ENCODE measurements at regions not wholly inside any gene's neighbourhood (a gene's known extent, or its start where the extent isn't known, plus 50 kb on each side); places are given as distances from the start of the nearest gene placed in this dataset.

- TF ChIP-seq ZMAT4 (CRISPR knock-in tag; IDR thresholded peaks at IDR 0.05) (0 out of 2 replicates have a peak, but pooled peaks have one; percentile 53), FOXP4 (CRISPR knock-in tag; IDR thresholded peaks at IDR 0.05) (peak; percentile 73; the same call in 1 of the 2 replicates), NFE2L1 (CRISPR knock-in tag; IDR thresholded peaks at IDR 0.05) (peak; percentile 92), FOXP1 (CRISPR knock-in tag; IDR thresholded peaks at IDR 0.05; ENCODE audit: borderline replicate concordance) (no peak), TCF7 (CRISPR knock-in tag; IDR thresholded peaks at IDR 0.05; ENCODE audit: low read depth) (no peak), ZNF423 (CRISPR knock-in tag; IDR thresholded peaks at IDR 0.05) (peak; percentile 54), TEAD4 (CRISPR knock-in tag; IDR thresholded peaks at IDR 0.05) (0 out of 2 replicates have a peak, but pooled peaks have one; percentile 38), ZNF232 (CRISPR knock-in tag; IDR thresholded peaks at IDR 0.05) (no peak; the same call in 1 of the 2 replicates), ZNF532 (CRISPR knock-in tag; IDR thresholded peaks at IDR 0.05; ENCODE audit: borderline replicate concordance) (no peak), RORB (CRISPR knock-in tag; IDR thresholded peaks at IDR 0.05) (no peak), ZNF416 (CRISPR knock-in tag; IDR thresholded peaks at IDR 0.05) (no peak), ZNF219 (CRISPR knock-in tag; IDR thresholded peaks at IDR 0.05; ENCODE audit: borderline replicate concordance) (no peak), GABPB1 (CRISPR knock-in tag; IDR thresholded peaks at IDR 0.05) (no peak), ZNF425 (CRISPR knock-in tag; conservative IDR thresholded peaks at IDR 0.05) (no peak), TP53 (CRISPR knock-in tag; IDR thresholded peaks at IDR 0.05) (no peak), ELF4 (CRISPR knock-in tag; IDR thresholded peaks at IDR 0.05; ENCODE audit: low read depth) (no peak), MYBL2 (CRISPR knock-in tag; IDR thresholded peaks at IDR 0.05) (no peak), MAX (CRISPR knock-in tag; IDR thresholded peaks at IDR 0.05) (peak; percentile 68), MXD4 (CRISPR knock-in tag; IDR thresholded peaks at IDR 0.05; ENCODE audit: borderline replicate concordance) (no peak), SOX15 (CRISPR knock-in tag; IDR thresholded peaks at IDR 0.05) (no peak), KAT7 (CRISPR knock-in tag; IDR thresholded peaks at IDR 0.05; ENCODE audit: borderline replicate concordance) (no peak), JUN (CRISPR knock-in tag; IDR thresholded peaks at IDR 0.05) (no peak), OVOL2 (CRISPR knock-in tag; IDR thresholded peaks at IDR 0.05; ENCODE audit: borderline replicate concordance) (no peak)
- TF ChIP-seq, protein P1, sequence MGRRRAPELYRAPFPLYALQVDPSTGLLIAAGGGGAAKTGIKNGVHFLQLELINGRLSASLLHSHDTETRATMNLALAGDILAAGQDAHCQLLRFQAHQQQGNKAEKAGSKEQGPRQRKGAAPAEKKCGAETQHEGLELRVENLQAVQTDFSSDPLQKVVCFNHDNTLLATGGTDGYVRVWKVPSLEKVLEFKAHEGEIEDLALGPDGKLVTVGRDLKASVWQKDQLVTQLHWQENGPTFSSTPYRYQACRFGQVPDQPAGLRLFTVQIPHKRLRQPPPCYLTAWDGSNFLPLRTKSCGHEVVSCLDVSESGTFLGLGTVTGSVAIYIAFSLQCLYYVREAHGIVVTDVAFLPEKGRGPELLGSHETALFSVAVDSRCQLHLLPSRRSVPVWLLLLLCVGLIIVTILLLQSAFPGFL (CRISPR knock-in tag; IDR thresholded peaks at IDR 0.05; ENCODE audit: borderline replicate concordance) = no peak
- TF ChIP-seq, protein P2, sequence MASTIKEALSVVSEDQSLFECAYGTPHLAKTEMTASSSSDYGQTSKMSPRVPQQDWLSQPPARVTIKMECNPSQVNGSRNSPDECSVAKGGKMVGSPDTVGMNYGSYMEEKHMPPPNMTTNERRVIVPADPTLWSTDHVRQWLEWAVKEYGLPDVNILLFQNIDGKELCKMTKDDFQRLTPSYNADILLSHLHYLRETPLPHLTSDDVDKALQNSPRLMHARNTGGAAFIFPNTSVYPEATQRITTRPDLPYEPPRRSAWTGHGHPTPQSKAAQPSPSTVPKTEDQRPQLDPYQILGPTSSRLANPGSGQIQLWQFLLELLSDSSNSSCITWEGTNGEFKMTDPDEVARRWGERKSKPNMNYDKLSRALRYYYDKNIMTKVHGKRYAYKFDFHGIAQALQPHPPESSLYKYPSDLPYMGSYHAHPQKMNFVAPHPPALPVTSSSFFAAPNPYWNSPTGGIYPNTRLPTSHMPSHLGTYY (CRISPR knock-in tag; IDR thresholded peaks at IDR 0.05) = no peak
- TF ChIP-seq, protein P3, sequence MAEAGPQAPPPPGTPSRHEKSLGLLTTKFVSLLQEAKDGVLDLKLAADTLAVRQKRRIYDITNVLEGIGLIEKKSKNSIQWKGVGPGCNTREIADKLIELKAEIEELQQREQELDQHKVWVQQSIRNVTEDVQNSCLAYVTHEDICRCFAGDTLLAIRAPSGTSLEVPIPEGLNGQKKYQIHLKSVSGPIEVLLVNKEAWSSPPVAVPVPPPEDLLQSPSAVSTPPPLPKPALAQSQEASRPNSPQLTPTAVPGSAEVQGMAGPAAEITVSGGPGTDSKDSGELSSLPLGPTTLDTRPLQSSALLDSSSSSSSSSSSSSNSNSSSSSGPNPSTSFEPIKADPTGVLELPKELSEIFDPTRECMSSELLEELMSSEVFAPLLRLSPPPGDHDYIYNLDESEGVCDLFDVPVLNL (CRISPR knock-in tag; IDR thresholded peaks at IDR 0.05; ENCODE audit: borderline replicate concordance, low read depth) = no peak
Measured at GRCh38 chr5:34411470-34412346, 244.4 kb upstream of the RAI14 start (continued).
